ENCODE measurements at regions not wholly inside any gene's neighbourhood (a gene's known extent, or its start where the extent isn't known, plus 50 kb on each side); places are given as distances from the start of the nearest gene placed in this dataset.

GRCh38 chr12:74914378-74914777 lies 295.3 kb downstream of the KCNC2 start:
- H3F3A ChIP-seq (ENCODE audit: low read length, unreplicated experiment) = no peaks in the 10 kb centered on the region
- no peak overlapping the region for H3K27ac ChIP-seq (ENCODE audit: low read length)
- DNase-seq = no peak
- no peaks in the 10 kb centered on the region for H3K79me2 ChIP-seq (ENCODE audit: low read length)
- H3K9me2 ChIP-seq (replicated peaks; ENCODE audit: low read length) = no peaks in the 10 kb centered on the region
- intact Hi-C loops (cut with micrococcal nuclease) = no loop called here
- no peak overlapping the region for H3K4me2 ChIP-seq (ENCODE audit: low read length)
- H3K27me3 ChIP-seq (ENCODE audit: low read length) = no peaks in the 10 kb centered on the region
- ChIA-PET CTCF (no interaction called here), POLR2A (ENCODE audit: unreplicated experiment) (no interaction called here)
- H3K36me3 ChIP-seq (ENCODE audit: low read depth, low read length) = no peaks in the 10 kb centered on the region
- H3K9me3 ChIP-seq (ENCODE audit: low read length) = no peaks in the 10 kb centered on the region
- TF ChIP-seq EZH2phosphoT487 (IDR thresholded peaks at IDR 0.05; ENCODE audit: borderline replicate concordance, low read length) = no peak
- ATAC-seq = no peak
- H4K20me1 ChIP-seq (ENCODE audit: low read length) = no peaks in the 10 kb centered on the region
- BruUV-seq (replicated peaks) = no TSS peak
- no peak overlapping the region for H3K4me3 ChIP-seq (ENCODE audit: low read length)
- H2AFZ ChIP-seq (ENCODE audit: low read length) = no peak overlapping the region
- H3K9ac ChIP-seq (ENCODE audit: low read length) = no peak overlapping the region
- H3K4me1 ChIP-seq (ENCODE audit: insufficient read depth, low read length) = no peaks in the 10 kb centered on the region

GRCh38 chr12:74915718-74916117 lies 293.9 kb downstream of the KCNC2 start:
- H3K9me2 ChIP-seq (replicated peaks; ENCODE audit: low read length) = no peaks in the 10 kb centered on the region
- H3K9ac ChIP-seq (ENCODE audit: low read length) = no peak overlapping the region
- intact Hi-C loops (cut with micrococcal nuclease) = no loop called here
- no peaks in the 10 kb centered on the region for H3K27me3 ChIP-seq (ENCODE audit: low read length)
- H4K20me1 ChIP-seq (ENCODE audit: low read length) = no peaks in the 10 kb centered on the region
- TF ChIP-seq CTCF (conservative IDR thresholded peaks at IDR 0.05; ENCODE audit: low read depth, low read length) (no peak), EZH2phosphoT487 (IDR thresholded peaks at IDR 0.05; ENCODE audit: borderline replicate concordance, low read length) (no peak), EZH2 (IDR thresholded peaks at IDR 0.05; ENCODE audit: low read length, unreplicated experiment) (no peak)
- no peaks in the 10 kb centered on the region for H3F3A ChIP-seq (ENCODE audit: low read length, unreplicated experiment)
- H3K36me3 ChIP-seq (ENCODE audit: low read depth, low read length) = no peaks in the 10 kb centered on the region
- H2AFZ ChIP-seq (ENCODE audit: low read length) = no peak overlapping the region
- ChIA-PET POLR2A (ENCODE audit: unreplicated experiment) (no interaction called here), CTCF (no interaction called here)
- no peak overlapping the region for H3K4me3 ChIP-seq (ENCODE audit: low read length)
- DNase-seq = no peak
- no peak overlapping the region for H3K4me2 ChIP-seq (ENCODE audit: low read length)
- no peak overlapping the region for H3K27ac ChIP-seq (ENCODE audit: low read length)
- no peaks in the 10 kb centered on the region for H3K9me3 ChIP-seq (ENCODE audit: low read length)
- H3K4me1 ChIP-seq (ENCODE audit: insufficient read depth, low read length) = no peaks in the 10 kb centered on the region
- no peak for ATAC-seq
- H3K79me2 ChIP-seq (ENCODE audit: low read length) = no peaks in the 10 kb centered on the region
- BruUV-seq (replicated peaks) = no TSS peak

- Histone ChIP-seq H3K27me3 (ENCODE audit: low read length) (no peaks in the 10 kb centered on the region), H3K4me2 (ENCODE audit: low read length) (no peak overlapping the region), H2AFZ (ENCODE audit: low read length) (no peak overlapping the region), H4K20me1 (ENCODE audit: low read length) (no peaks in the 10 kb centered on the region), H3K4me3 (ENCODE audit: low read length) (no peak overlapping the region), H3F3A (ENCODE audit: low read length, unreplicated experiment) (no peaks in the 10 kb centered on the region), H3K27ac (ENCODE audit: low read length) (no peak overlapping the region), H3K9ac (ENCODE audit: low read length) (no peak overlapping the region), H3K4me1 (ENCODE audit: insufficient read depth, low read length) (no peaks in the 10 kb centered on the region), H3K36me3 (ENCODE audit: low read depth, low read length) (no peaks in the 10 kb centered on the region), H3K9me2 (replicated peaks; ENCODE audit: low read length) (no peaks in the 10 kb centered on the region), H3K79me2 (ENCODE audit: low read length) (no peaks in the 10 kb centered on the region), H3K9me3 (ENCODE audit: low read length) (no peaks in the 10 kb centered on the region)
- CTCF ChIA-PET = no interaction called here
- DNase-seq (no peak), ATAC-seq (no peak)
- BruUV-seq (replicated peaks) = no TSS peak
- TF ChIP-seq CTCF (conservative IDR thresholded peaks at IDR 0.05; ENCODE audit: low read depth, low read length) (no peak), EZH2phosphoT487 (IDR thresholded peaks at IDR 0.05; ENCODE audit: borderline replicate concordance, low read length) (no peak), EZH2 (IDR thresholded peaks at IDR 0.05; ENCODE audit: low read length, unreplicated experiment) (no peak)
- intact Hi-C loops (cut with micrococcal nuclease) = no loop called here
- POLR2A ChIA-PET (ENCODE audit: unreplicated experiment) = no interaction called here
These were observed 291.9 kb downstream of the KCNC2 start for GRCh38 chr12:74917743-74918142.

Measured in PC-3 (cell line).